ENCODE measurements at regions not wholly inside any gene's neighbourhood (a gene's known extent, or its start where the extent isn't known, plus 50 kb on each side); places are given as distances from the start of the nearest gene placed in this dataset.

GRCh38 chr7:40922316-40922670, 780.6 kb downstream of the INHBA start:
- WGBS (ENCODE audit: insufficient coverage), result no CpG with 5 or more reads among the region's 1 CpG
- Histone ChIP-seq H3K36me3 (ENCODE audit: control insufficient read depth, insufficient read depth, low read length) (no peaks in the 10 kb centered on the region), H3K27ac (ENCODE audit: low read length) (no peak overlapping the region), H3K27me3 (ENCODE audit: control insufficient read depth, insufficient read depth, low read length) (no peaks in the 10 kb centered on the region), H3K4me1 (ENCODE audit: control insufficient read depth, insufficient read depth, low read length) (no peaks in the 10 kb centered on the region), H3K9me3 (replicated peaks; ENCODE audit: control insufficient read depth, low read depth, low read length) (no peaks in the 10 kb centered on the region), H3K4me3 (ENCODE audit: low read length) (no peak overlapping the region)
- DNase-seq, result no peak

GRCh38 chr7:40921589-40922315, 781.1 kb downstream of the INHBA start:
- Histone ChIP-seq H3K27ac (ENCODE audit: low read length) (no peak overlapping the region), H3K4me1 (ENCODE audit: control insufficient read depth, insufficient read depth, low read length) (no peaks in the 10 kb centered on the region), H3K9me3 (replicated peaks; ENCODE audit: control insufficient read depth, low read depth, low read length) (no peaks in the 10 kb centered on the region), H3K27me3 (ENCODE audit: control insufficient read depth, insufficient read depth, low read length) (no peaks in the 10 kb centered on the region), H3K4me3 (ENCODE audit: low read length) (no peak overlapping the region), H3K36me3 (ENCODE audit: control insufficient read depth, insufficient read depth, low read length) (no peaks in the 10 kb centered on the region)
- 85% methylated on average over 2 of the region's 7 CpGs for WGBS (ENCODE audit: insufficient coverage)
- no peak for DNase-seq

- H3K4me3 ChIP-seq (ENCODE audit: low read length), result no peak overlapping the region
- no peaks in the 10 kb centered on the region for H3K36me3 ChIP-seq (ENCODE audit: control insufficient read depth, insufficient read depth, low read length)
- WGBS (ENCODE audit: insufficient coverage), result 84% methylated on average over 2 of the region's 2 CpGs
- no peak overlapping the region for H3K27ac ChIP-seq (ENCODE audit: low read length)
- no peaks in the 10 kb centered on the region for H3K27me3 ChIP-seq (ENCODE audit: control insufficient read depth, insufficient read depth, low read length)
- DNase-seq, result no peak
- H3K9me3 ChIP-seq (replicated peaks; ENCODE audit: control insufficient read depth, low read depth, low read length), result no peaks in the 10 kb centered on the region
- no peaks in the 10 kb centered on the region for H3K4me1 ChIP-seq (ENCODE audit: control insufficient read depth, insufficient read depth, low read length)
These were observed 784.0 kb downstream of the SUGCT start for GRCh38 chr7:40918701-40919271.

GRCh38 chr7:40916813-40917212, 782.0 kb downstream of the SUGCT start:
- H3K27me3 ChIP-seq (ENCODE audit: control insufficient read depth, insufficient read depth, low read length), result no peaks in the 10 kb centered on the region
- H3K27ac ChIP-seq (ENCODE audit: low read length), result no peak overlapping the region
- H3K4me3 ChIP-seq (ENCODE audit: low read length), result no peak overlapping the region
- WGBS (ENCODE audit: insufficient coverage), result no CpG with 5 or more reads among the region's 2 CpGs
- no peaks in the 10 kb centered on the region for H3K4me1 ChIP-seq (ENCODE audit: control insufficient read depth, insufficient read depth, low read length)
- DNase-seq, result no peak
- no peaks in the 10 kb centered on the region for H3K9me3 ChIP-seq (replicated peaks; ENCODE audit: control insufficient read depth, low read depth, low read length)
- H3K36me3 ChIP-seq (ENCODE audit: control insufficient read depth, insufficient read depth, low read length), result no peaks in the 10 kb centered on the region

GRCh38 chr7:40915071-40915470, 780.3 kb downstream of the SUGCT start:
- Histone ChIP-seq H3K4me3 (ENCODE audit: low read length) (no peak overlapping the region), H3K36me3 (ENCODE audit: control insufficient read depth, insufficient read depth, low read length) (no peaks in the 10 kb centered on the region), H3K27me3 (ENCODE audit: control insufficient read depth, insufficient read depth, low read length) (no peaks in the 10 kb centered on the region), H3K4me1 (ENCODE audit: control insufficient read depth, insufficient read depth, low read length) (no peaks in the 10 kb centered on the region), H3K27ac (ENCODE audit: low read length) (no peak overlapping the region), H3K9me3 (replicated peaks; ENCODE audit: control insufficient read depth, low read depth, low read length) (no peaks in the 10 kb centered on the region)
- 91% methylated on average over 3 of the region's 5 CpGs for WGBS (ENCODE audit: insufficient coverage)
- DNase-seq, result no peak

All from muscle of leg (tissue), 3 donors.